HEK293 (cell line): ENCODE measurements at regions not wholly inside any gene's neighbourhood (a gene's known extent, or its start where the extent isn't known, plus 50 kb on each side); places are given as distances from the start of the nearest gene placed in this dataset.
A peak's percentile ranks its signal among the peaks of the same experiment; 100 is the strongest.
"Not testable (repeated sequence)": the region's sequence is repeated elsewhere in the genome, so short reads cannot be mapped to it uniquely, and the experiment has no call there.

Source experiments
- CTCF ChIA-PET: fragments of 350-600 bp; formaldehyde crosslinking; extraction: SDS; loops from one replicate; lab custom pipeline; 2021; ENCODE audit warnings: antibody characterized with exemption; lab: Yijun Ruan, JAX
- POLR2A ChIA-PET: fragments of 300-600 bp; formaldehyde crosslinking; extraction: SDS; loops from one replicate; lab custom pipeline; 2020; ENCODE audit warnings: antibody characterized with exemption, inconsistent platforms; lab: Yijun Ruan, JAX
- H3K27ac ChIP-seq: fragments of 200-500 bp; sonication (Bioruptor generic); 2 replicates; pipeline ENCODE4 v1.5.1; 2014; ENCODE audit warnings: low read depth, low read length, control low read depth, inconsistent platforms; ENCODE audit errors: extremely low read depth
- H3K36me3 ChIP-seq, 2 experiments: fragments of 200-500 bp in 1 of 2; sonication (Bioruptor generic) in 1 of 2; 1 replicate in 1 of 2; 2 replicates in 1 of 2; pipeline ENCODE4 v1.5.1; 2014 to 2017; ENCODE audit warnings: inconsistent platforms in 2 of 2, low read length in 2 of 2; ENCODE audit not compliant: control insufficient read depth in 2 of 2, insufficient read depth in 1 of 2
- H3K4me1 ChIP-seq: fragments of 200-500 bp; sonication (Bioruptor generic); 2 replicates; pipeline ENCODE4 v1.5.1; 2014; ENCODE audit warnings: mild to moderate bottlenecking, low read length, inconsistent platforms; ENCODE audit not compliant: control insufficient read depth, insufficient read depth
- H3K4me3 ChIP-seq: 2 replicates; pipeline ENCODE4 v1.5.1; 2011; ENCODE audit warnings: low read depth, mild to moderate bottlenecking, control low read depth, low read length, moderate library complexity
- H3K9me3 ChIP-seq: fragments of 200-500 bp; sonication (Bioruptor generic); 2 replicates; pipeline ENCODE4 v1.5.1; 2014; ENCODE audit warnings: low read depth, low read length, inconsistent platforms; ENCODE audit not compliant: control insufficient read depth, insufficient read depth
- KLF10 ChIP-seq: fragments of 450-650 bp; IDR thresholded peaks from 2 replicates; pipeline ENCODE4 v1.5.1; 2018; ENCODE audit warnings: missing biosample characterization, mild to moderate bottlenecking, missing genetic modification characterization
- KLF16 ChIP-seq: fragments of 450-650 bp; formaldehyde crosslinking; IDR thresholded peaks from 2 replicates; pipeline ENCODE4 v1.5.1; 2017; ENCODE audit warnings: missing biosample characterization, missing genetic modification characterization
- TRIM28 ChIP-seq: IDR thresholded peaks from 2 replicates; pipeline ENCODE4 v1.6.1; 2011; ENCODE audit warnings: low read length, control low read depth, borderline replicate concordance
- ZNF148 ChIP-seq: fragments of 450-650 bp; formaldehyde crosslinking; IDR thresholded peaks from 2 replicates; pipeline ENCODE4 v1.5.0; 2017; ENCODE audit warnings: missing biosample characterization, missing genetic modification characterization, borderline replicate concordance
- ZNF184 ChIP-seq: fragments of 450-650 bp; IDR thresholded peaks from 2 replicates; pipeline ENCODE4 v1.5.1; 2018; ENCODE audit warnings: missing biosample characterization, mild to moderate bottlenecking, missing genetic modification characterization
- ZNF223 ChIP-seq: fragments of 450-650 bp; formaldehyde crosslinking; IDR thresholded peaks from 2 replicates; pipeline ENCODE4 v1.5.1; 2016; ENCODE audit warnings: missing biosample characterization, missing genetic modification characterization
- ZNF23 ChIP-seq: fragments of 450-650 bp; formaldehyde crosslinking; IDR thresholded peaks from 2 replicates; pipeline ENCODE4 v1.5.1; 2016; ENCODE audit warnings: missing biosample characterization, missing genetic modification characterization, borderline replicate concordance
- ZNF341 ChIP-seq: fragments of 450-650 bp; formaldehyde crosslinking; IDR thresholded peaks from 2 replicates; pipeline ENCODE4; 2016; ENCODE audit warnings: low read depth, missing biosample characterization, missing genetic modification characterization
- ZNF623 ChIP-seq: fragments of 450-650 bp; formaldehyde crosslinking; IDR thresholded peaks from 2 replicates; pipeline ENCODE4 v1.5.1; 2016; ENCODE audit warnings: missing biosample characterization, missing genetic modification characterization
- ZNF701 ChIP-seq: fragments of 450-650 bp; formaldehyde crosslinking; IDR thresholded peaks from 2 replicates; pipeline ENCODE4 v1.5.1; 2016; ENCODE audit warnings: missing biosample characterization, missing genetic modification characterization
- ZSCAN16 ChIP-seq: fragments of 450-650 bp; formaldehyde crosslinking; IDR thresholded peaks from 2 replicates; pipeline ENCODE4 v1.5.1; 2016; ENCODE audit warnings: missing biosample characterization, missing genetic modification characterization
- ZXDB ChIP-seq: fragments of 450-650 bp; formaldehyde crosslinking; IDR thresholded peaks from 2 replicates; pipeline ENCODE4 v1.5.1; 2016; ENCODE audit warnings: missing biosample characterization, missing genetic modification characterization
- TF ChIP-seq, protein P1 (sequence below): fragments of 450-650 bp; formaldehyde crosslinking; IDR thresholded peaks from 2 replicates; pipeline ENCODE4 v1.5.1; 2016; ENCODE audit warnings: missing biosample characterization, missing genetic modification characterization
- TF ChIP-seq, protein P2 (sequence below): fragments of 450-650 bp; formaldehyde crosslinking; IDR thresholded peaks from 2 replicates; pipeline ENCODE4 v1.5.1; 2016; ENCODE audit warnings: missing biosample characterization, missing genetic modification characterization

GRCh38 chr13:62407871-62408270 lies 992.2 kb upstream of the PCDH20 start (continued):
- no peak for TF ChIP-seq KLF16 (tag by site-specific recombination)
- TF ChIP-seq, all 188 proteins: peak for 0

- Histone ChIP-seq H3K9me3 (no peaks in the 10 kb centered on the region), H3K4me1 (no peaks in the 10 kb centered on the region), H3K4me3 (no peak overlapping the region), H3K27ac (no peak overlapping the region)
- TF ChIP-seq TRIM28 (0 out of 2 replicates have a peak, but pooled peaks have one; percentile 1), ZNF623 (tag by site-specific recombination) (no peak)
- TF ChIP-seq, all 188 proteins: peak for 1
- POLR2A ChIA-PET, result no interaction called here
- H3K36me3 ChIP-seq, result no peaks in the 10 kb centered on the region
- CTCF ChIA-PET, result no interaction called here
These were observed 972.9 kb upstream of the PCDH20 start for GRCh38 chr13:62388515-62388914.

GRCh38 chr13:62387647-62388046 lies 972.0 kb upstream of the PCDH20 start:
- no peaks in the 10 kb centered on the region for H3K36me3 ChIP-seq
- POLR2A ChIA-PET, result no interaction called here

DNA sequence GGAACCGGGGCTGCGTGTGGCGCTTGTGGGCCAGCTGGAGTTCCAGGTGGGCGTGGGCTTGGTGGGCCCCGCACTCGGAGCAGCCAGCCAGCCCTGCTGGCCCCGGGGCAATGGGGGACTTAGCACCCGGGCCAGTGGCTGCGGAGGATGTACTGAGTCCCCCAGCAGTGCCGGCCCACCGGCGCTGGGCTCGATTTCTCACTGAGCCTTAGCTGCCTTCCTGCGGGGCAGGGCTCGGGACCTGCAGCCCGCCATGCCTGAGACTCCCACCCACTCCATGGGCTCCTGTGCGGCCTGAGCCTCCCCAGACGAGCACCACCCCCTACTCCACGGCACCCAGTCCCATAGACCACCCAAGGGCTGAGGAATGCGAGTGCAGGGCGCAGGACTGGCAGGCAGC lies 963.6 kb upstream of the PCDH20 start:
- H3K36me3 ChIP-seq, POLR2A ChIA-PET, CTCF ChIA-PET, H3K4me3 ChIP-seq, H3K9me3 ChIP-seq, H3K4me1 ChIP-seq, H3K27ac ChIP-seq: not testable (repeated sequence)

More at GRCh38 chr13:62387647-62388046, 972.0 kb upstream of the PCDH20 start:
- H3K27ac ChIP-seq, result no peak overlapping the region
- CTCF ChIA-PET, result no interaction called here
- TF ChIP-seq ZNF148 (tag by site-specific recombination) (no peak), ZXDB (tag by site-specific recombination) (no peak), KLF16 (tag by site-specific recombination) (no peak), ZNF623 (tag by site-specific recombination) (no peak), ZNF701 (no peak), ZNF184 (tag by site-specific recombination) (no peak), ZNF341 (tag by site-specific recombination) (no peak), ZNF23 (tag by site-specific recombination) (no peak)
- TF ChIP-seq, protein P1, sequence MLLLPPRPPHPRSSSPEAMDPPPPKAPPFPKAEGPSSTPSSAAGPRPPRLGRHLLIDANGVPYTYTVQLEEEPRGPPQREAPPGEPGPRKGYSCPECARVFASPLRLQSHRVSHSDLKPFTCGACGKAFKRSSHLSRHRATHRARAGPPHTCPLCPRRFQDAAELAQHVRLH (tag by site-specific recombination), result no peak
- no peak overlapping the region for H3K4me3 ChIP-seq
- H3K9me3 ChIP-seq, result no peaks in the 10 kb centered on the region
- no peaks in the 10 kb centered on the region for H3K4me1 ChIP-seq

GRCh38 chr13:62377838-62378237 lies 962.2 kb upstream of the PCDH20 start:
- Histone ChIP-seq H3K4me3 (no peak overlapping the region), H3K9me3 (no peaks in the 10 kb centered on the region), H3K4me1 (no peaks in the 10 kb centered on the region), H3K36me3 (no peaks in the 10 kb centered on the region), H3K27ac (no peak overlapping the region)
- no peak for TF ChIP-seq ZSCAN16
- no peak for TF ChIP-seq KLF10
- TF ChIP-seq, protein P2, sequence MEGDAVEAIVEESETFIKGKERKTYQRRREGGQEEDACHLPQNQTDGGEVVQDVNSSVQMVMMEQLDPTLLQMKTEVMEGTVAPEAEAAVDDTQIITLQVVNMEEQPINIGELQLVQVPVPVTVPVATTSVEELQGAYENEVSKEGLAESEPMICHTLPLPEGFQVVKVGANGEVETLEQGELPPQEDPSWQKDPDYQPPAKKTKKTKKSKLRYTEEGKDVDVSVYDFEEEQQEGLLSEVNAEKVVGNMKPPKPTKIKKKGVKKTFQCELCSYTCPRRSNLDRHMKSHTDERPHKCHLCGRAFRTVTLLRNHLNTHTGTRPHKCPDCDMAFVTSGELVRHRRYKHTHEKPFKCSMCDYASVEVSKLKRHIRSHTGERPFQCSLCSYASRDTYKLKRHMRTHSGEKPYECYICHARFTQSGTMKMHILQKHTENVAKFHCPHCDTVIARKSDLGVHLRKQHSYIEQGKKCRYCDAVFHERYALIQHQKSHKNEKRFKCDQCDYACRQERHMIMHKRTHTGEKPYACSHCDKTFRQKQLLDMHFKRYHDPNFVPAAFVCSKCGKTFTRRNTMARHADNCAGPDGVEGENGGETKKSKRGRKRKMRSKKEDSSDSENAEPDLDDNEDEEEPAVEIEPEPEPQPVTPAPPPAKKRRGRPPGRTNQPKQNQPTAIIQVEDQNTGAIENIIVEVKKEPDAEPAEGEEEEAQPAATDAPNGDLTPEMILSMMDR (tag by site-specific recombination), result no peak
- TF ChIP-seq ZNF223 (tag by site-specific recombination), result no peak
- CTCF ChIA-PET, result interaction anchor here (0.6 kb wide), 1 partner anchor 18 kb away, joined by 3 read pairs; no protein-coding TSS in a partner anchor
- POLR2A ChIA-PET, result no interaction called here
